Breast epithelium (tissue), 3 donors: ENCODE measurements at regions not wholly inside any gene's neighbourhood (a gene's known extent, or its start where the extent isn't known, plus 50 kb on each side); places are given as distances from the start of the nearest gene placed in this dataset.

Experiments used
- CTCF ChIP-seq, 3 donors: fragments of 450-650 bp; IDR thresholded peaks; one replicate each; pipeline ENCODE4 v1.5.1; 2016 to 2017; ENCODE audit warnings: antibody characterized with exemption in 3 of 3, mild to moderate bottlenecking in 3 of 3, moderate library complexity in 3 of 3
- POLR2A ChIP-seq: fragments of 450-650 bp; IDR thresholded peaks from one replicate; pipeline ENCODE4 v1.6.1; 2016; ENCODE audit warnings: antibody characterized with exemption, mild to moderate bottlenecking, moderate library complexity
- POLR2AphosphoS5 ChIP-seq, 3 donors: sonication (generic); formaldehyde crosslinking; IDR thresholded peaks; one replicate each; pipeline ENCODE4 v1.6.1; 2017; ENCODE audit warnings: antibody characterized with exemption in 3 of 3

DNA sequence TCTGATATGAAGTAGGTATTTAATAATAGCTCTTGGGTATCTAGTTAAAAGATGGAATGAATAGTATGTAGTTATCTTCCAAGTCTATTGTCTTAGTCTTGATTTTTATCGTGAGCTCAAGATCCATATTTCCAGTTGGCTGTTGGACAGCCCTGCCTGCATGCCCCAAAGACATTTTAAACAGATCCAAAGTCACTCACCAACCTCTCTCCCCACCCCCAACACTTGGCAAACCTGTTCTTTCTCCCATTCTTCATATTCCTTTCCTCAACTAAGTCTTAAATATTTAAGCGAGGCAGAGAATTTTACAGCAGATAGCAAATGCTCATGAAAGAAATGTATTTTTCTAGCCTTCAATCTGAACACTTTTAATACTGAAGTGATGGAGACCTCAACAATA, 80.7 kb upstream of the PALS2 start:
- TF ChIP-seq CTCF (IDR thresholded peaks at IDR 0.05): no peak
- no peak for TF ChIP-seq POLR2A
- TF ChIP-seq POLR2AphosphoS5 (IDR thresholded peaks at IDR 0.05): no peak
